SU-DHL-6 (cell line): ENCODE measurements at regions not wholly inside any gene's neighbourhood (a gene's known extent, or its start where the extent isn't known, plus 50 kb on each side); places are given as distances from the start of the nearest gene placed in this dataset.

Experiments used
- H2AFZ ChIP-seq: fragments of 200-600 bp; sonication (generic); 2 replicates; pipeline ENCODE4 v1.6.1; 2014; ENCODE audit warnings: low read depth, mild to moderate bottlenecking, moderate library complexity, mixed read lengths, antibody characterized with exemption, low read length; ENCODE audit not compliant: severe bottlenecking
- H3F3A ChIP-seq: fragments of 200-600 bp; shearing (Covaris generic); 2 replicates; pipeline ENCODE4 v1.6.0; 2016; ENCODE audit warnings: antibody characterized with exemption, mild to moderate bottlenecking; ENCODE audit not compliant: insufficient read depth
- H3K27ac ChIP-seq: fragments of 200-600 bp; sonication (generic); 2 replicates; pipeline ENCODE4 v1.5.1; 2016; ENCODE audit warnings: low read depth, mild to moderate bottlenecking, low read length, moderate library complexity, mixed read lengths
- H3K27me3 ChIP-seq: fragments of 200-600 bp; sonication (generic), shearing (Covaris generic); 2 replicates; pipeline ENCODE4 v1.6.0; 2014; ENCODE audit warnings: mild to moderate bottlenecking, low read length
- H3K36me3 ChIP-seq: fragments of 200-600 bp; sonication (generic); 2 replicates; pipeline ENCODE4 v1.6.1; 2014; ENCODE audit warnings: mild to moderate bottlenecking, low read length, mixed read lengths
- H3K4me2 ChIP-seq: fragments of 300-600, 200-600 bp; shearing (Covaris generic), sonication (generic); 2 replicates; pipeline ENCODE4 v1.6.0; 2014; ENCODE audit warnings: low read length, low read depth, mild to moderate bottlenecking; ENCODE audit not compliant: poor library complexity, severe bottlenecking
- H3K4me3 ChIP-seq: fragments of 200-600 bp; sonication (generic); 2 replicates; pipeline ENCODE4 v1.5.1; 2014; ENCODE audit warnings: antibody characterized with exemption, low read length, mild to moderate bottlenecking, mixed read lengths; ENCODE audit not compliant: insufficient read depth, poor library complexity, severe bottlenecking
- H3K79me2 ChIP-seq: fragments of 200-600 bp; sonication (generic); 2 replicates; pipeline ENCODE4 v1.6.1; 2014; ENCODE audit warnings: mild to moderate bottlenecking, low read length, moderate library complexity; ENCODE audit not compliant: insufficient read depth
- H3K9ac ChIP-seq: fragments of 200-600 bp; sonication (generic); 2 replicates; pipeline ENCODE4 v1.7.0; 2014; ENCODE audit warnings: mild to moderate bottlenecking, low read length
- H3K9me2 ChIP-seq: fragments of 200-600 bp; sonication (generic); replicated peaks from 2 replicates; pipeline ENCODE4 v1.6.1; 2014; ENCODE audit warnings: low read length; ENCODE audit not compliant: insufficient read depth
- H3K9me3 ChIP-seq: fragments of 200-600 bp; sonication (generic); 2 replicates; pipeline ENCODE4 v1.6.1; 2014; ENCODE audit warnings: low read length, mixed read lengths; ENCODE audit not compliant: insufficient read depth
- H4K20me1 ChIP-seq: fragments of 200-600 bp; sonication (generic); 2 replicates; pipeline ENCODE4 v1.6.1; 2014; ENCODE audit warnings: low read depth, mild to moderate bottlenecking, antibody characterized with exemption, low read length, moderate library complexity, mixed read lengths
- CTCF ChIP-seq: fragments of 200-600 bp; sonication (generic); IDR thresholded peaks from one replicate; pipeline ENCODE4 v1.5.1; 2017; ENCODE audit warnings: antibody characterized with exemption, mild to moderate bottlenecking, low read length, moderate library complexity; ENCODE audit not compliant: insufficient read depth, poor library complexity, severe bottlenecking
- EZH2phosphoT487 ChIP-seq: fragments of 200-600 bp; sonication (generic), shearing (Covaris generic); conservative IDR thresholded peaks from 2 replicates; pipeline ENCODE4 v1.6.1; 2018; ENCODE audit warnings: mild to moderate bottlenecking, antibody characterized with exemption, low read length, moderate library complexity, mixed read lengths

GRCh38 chr14:97106166-97106565, 309.0 kb downstream of the VRK1 start:
- Histone ChIP-seq H3K79me2 (no peaks in the 10 kb centered on the region), H3K4me3 (no peak overlapping the region), H2AFZ (no peak overlapping the region), H3K36me3 (no peaks in the 10 kb centered on the region), H3K27me3 (no peaks in the 10 kb centered on the region), H3K4me2 (no peak overlapping the region), H3K9me2 (no peaks in the 10 kb centered on the region), H3K27ac (no peak overlapping the region), H4K20me1 (no peaks in the 10 kb centered on the region), H3F3A (no peaks in the 10 kb centered on the region), H3K9ac (no peak overlapping the region), H3K9me3 (no peaks in the 10 kb centered on the region)
- TF ChIP-seq CTCF = no peak

- H3K9ac ChIP-seq = no peak overlapping the region
- H3K9me3 ChIP-seq = no peaks in the 10 kb centered on the region
- H3K79me2 ChIP-seq = no peaks in the 10 kb centered on the region
- no peak overlapping the region for H2AFZ ChIP-seq
- no peaks in the 10 kb centered on the region for H3K36me3 ChIP-seq
- H3K4me3 ChIP-seq = no peak overlapping the region
- no peaks in the 10 kb centered on the region for H3F3A ChIP-seq
- TF ChIP-seq EZH2phosphoT487 = no peak
- TF ChIP-seq CTCF = no peak
- no peaks in the 10 kb centered on the region for H3K9me2 ChIP-seq
- H3K4me2 ChIP-seq = no peak overlapping the region
- H3K27me3 ChIP-seq = no peaks in the 10 kb centered on the region
- H3K27ac ChIP-seq = no peak overlapping the region
- H4K20me1 ChIP-seq = no peaks in the 10 kb centered on the region
These were observed 309.4 kb downstream of the VRK1 start for GRCh38 chr14:97106609-97107008.

GRCh38 chr14:97107080-97107479, 309.9 kb downstream of the VRK1 start:
- Histone ChIP-seq H2AFZ (no peak overlapping the region), H3K4me2 (no peak overlapping the region), H3K27ac (no peak overlapping the region), H3K79me2 (no peaks in the 10 kb centered on the region), H3K27me3 (no peaks in the 10 kb centered on the region), H4K20me1 (no peaks in the 10 kb centered on the region), H3K4me3 (no peak overlapping the region), H3F3A (no peaks in the 10 kb centered on the region), H3K9me3 (no peaks in the 10 kb centered on the region), H3K36me3 (no peaks in the 10 kb centered on the region), H3K9ac (no peak overlapping the region), H3K9me2 (no peaks in the 10 kb centered on the region)
- TF ChIP-seq CTCF = no peak
- no peak for TF ChIP-seq EZH2phosphoT487

GRCh38 chr14:97107760-97108159, 310.6 kb downstream of the VRK1 start:
- no peak overlapping the region for H3K27ac ChIP-seq

More at GRCh38 chr14:97107760-97108159, 310.6 kb downstream of the VRK1 start:
- no peaks in the 10 kb centered on the region for H4K20me1 ChIP-seq
- no peak overlapping the region for H3K4me3 ChIP-seq
- no peak overlapping the region for H3K4me2 ChIP-seq
- no peaks in the 10 kb centered on the region for H3F3A ChIP-seq
- H3K27me3 ChIP-seq = no peaks in the 10 kb centered on the region
- no peak overlapping the region for H3K9ac ChIP-seq
- TF ChIP-seq EZH2phosphoT487 (no peak), CTCF (no peak)
- no peak overlapping the region for H2AFZ ChIP-seq
- no peaks in the 10 kb centered on the region for H3K79me2 ChIP-seq
- no peaks in the 10 kb centered on the region for H3K9me2 ChIP-seq
- H3K9me3 ChIP-seq = no peaks in the 10 kb centered on the region
- no peaks in the 10 kb centered on the region for H3K36me3 ChIP-seq
